ENCODE measurements at regions not wholly inside any gene's neighbourhood (a gene's known extent, or its start where the extent isn't known, plus 50 kb on each side); places are given as distances from the start of the nearest gene placed in this dataset.

GRCh38 chr12:40473962-40474361 is 218.3 kb upstream of the CNTN1 start:
- DNase-seq (ENCODE audit: low spot score) (no peak), ATAC-seq (ENCODE audit: insufficient number of reproducible peaks, low FRiP score, low read depth) (no peak)
- Histone ChIP-seq H3K9me3 (no peaks in the 10 kb centered on the region), H3K27me3 (replicated peaks; ENCODE audit: insufficient read depth) (no peaks in the 10 kb centered on the region), H3K27ac (no peak overlapping the region), H3K4me3 (no peak overlapping the region), H3K36me3 (no peaks in the 10 kb centered on the region), H3K4me1 (ENCODE audit: control insufficient read depth in 1 of 2, low read depth in 2 of 2) (no peaks in the 10 kb centered on the region)
- TF ChIP-seq, protein P1, sequence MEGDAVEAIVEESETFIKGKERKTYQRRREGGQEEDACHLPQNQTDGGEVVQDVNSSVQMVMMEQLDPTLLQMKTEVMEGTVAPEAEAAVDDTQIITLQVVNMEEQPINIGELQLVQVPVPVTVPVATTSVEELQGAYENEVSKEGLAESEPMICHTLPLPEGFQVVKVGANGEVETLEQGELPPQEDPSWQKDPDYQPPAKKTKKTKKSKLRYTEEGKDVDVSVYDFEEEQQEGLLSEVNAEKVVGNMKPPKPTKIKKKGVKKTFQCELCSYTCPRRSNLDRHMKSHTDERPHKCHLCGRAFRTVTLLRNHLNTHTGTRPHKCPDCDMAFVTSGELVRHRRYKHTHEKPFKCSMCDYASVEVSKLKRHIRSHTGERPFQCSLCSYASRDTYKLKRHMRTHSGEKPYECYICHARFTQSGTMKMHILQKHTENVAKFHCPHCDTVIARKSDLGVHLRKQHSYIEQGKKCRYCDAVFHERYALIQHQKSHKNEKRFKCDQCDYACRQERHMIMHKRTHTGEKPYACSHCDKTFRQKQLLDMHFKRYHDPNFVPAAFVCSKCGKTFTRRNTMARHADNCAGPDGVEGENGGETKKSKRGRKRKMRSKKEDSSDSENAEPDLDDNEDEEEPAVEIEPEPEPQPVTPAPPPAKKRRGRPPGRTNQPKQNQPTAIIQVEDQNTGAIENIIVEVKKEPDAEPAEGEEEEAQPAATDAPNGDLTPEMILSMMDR (IDR thresholded peaks at IDR 0.05), result no peak

GRCh38 chr12:40474630-40475029 is 217.6 kb upstream of the CNTN1 start:
- no peaks in the 10 kb centered on the region for H3K4me1 ChIP-seq (ENCODE audit: control insufficient read depth in 1 of 2, low read depth in 2 of 2)
- TF ChIP-seq, protein P1 (IDR thresholded peaks at IDR 0.05), result no peak
- DNase-seq (ENCODE audit: low spot score), result no peak
- ATAC-seq (ENCODE audit: insufficient number of reproducible peaks, low FRiP score, low read depth), result no peak
- no peak overlapping the region for H3K27ac ChIP-seq
- no peaks in the 10 kb centered on the region for H3K27me3 ChIP-seq (replicated peaks; ENCODE audit: insufficient read depth)
- H3K9me3 ChIP-seq, result no peaks in the 10 kb centered on the region
- H3K4me3 ChIP-seq, result no peak overlapping the region
- H3K36me3 ChIP-seq, result no peaks in the 10 kb centered on the region

- DNase-seq (ENCODE audit: low spot score), result no peak
- H3K4me1 ChIP-seq (ENCODE audit: control insufficient read depth in 1 of 2, low read depth in 2 of 2), result no peaks in the 10 kb centered on the region
- H3K27ac ChIP-seq, result no peak overlapping the region
- TF ChIP-seq, protein P1 (IDR thresholded peaks at IDR 0.05), result no peak
- H3K9me3 ChIP-seq, result no peaks in the 10 kb centered on the region
- no peaks in the 10 kb centered on the region for H3K36me3 ChIP-seq
- H3K4me3 ChIP-seq, result no peak overlapping the region
- no peak for ATAC-seq (ENCODE audit: insufficient number of reproducible peaks, low FRiP score, low read depth)
- H3K27me3 ChIP-seq (replicated peaks; ENCODE audit: insufficient read depth), result no peaks in the 10 kb centered on the region
Observed at GRCh38 chr12:40499856-40500255, 192.4 kb upstream of the CNTN1 start.

GRCh38 chr12:40502322-40502721 is 189.9 kb upstream of the CNTN1 start:
- no peaks in the 10 kb centered on the region for H3K9me3 ChIP-seq
- H3K27ac ChIP-seq, result no peak overlapping the region
- H3K36me3 ChIP-seq, result no peaks in the 10 kb centered on the region
- TF ChIP-seq, protein P1 (IDR thresholded peaks at IDR 0.05), result no peak
- no peak overlapping the region for H3K4me3 ChIP-seq
- H3K4me1 ChIP-seq (ENCODE audit: control insufficient read depth in 1 of 2, low read depth in 2 of 2), result no peaks in the 10 kb centered on the region
- H3K27me3 ChIP-seq (replicated peaks; ENCODE audit: insufficient read depth), result no peaks in the 10 kb centered on the region
- ATAC-seq (ENCODE audit: insufficient number of reproducible peaks, low FRiP score, low read depth) (no peak), DNase-seq (ENCODE audit: low spot score) (no peak)

- Histone ChIP-seq H3K9me3 (no peaks in the 10 kb centered on the region), H3K27me3 (replicated peaks; ENCODE audit: insufficient read depth) (no peaks in the 10 kb centered on the region), H3K27ac (no peak overlapping the region), H3K4me3 (no peak overlapping the region), H3K36me3 (no peaks in the 10 kb centered on the region), H3K4me1 (ENCODE audit: control insufficient read depth in 1 of 2, low read depth in 2 of 2) (no peaks in the 10 kb centered on the region)
- TF ChIP-seq, protein P1 (IDR thresholded peaks at IDR 0.05), result no peak
- DNase-seq (ENCODE audit: low spot score) (no peak), ATAC-seq (ENCODE audit: insufficient number of reproducible peaks, low FRiP score, low read depth) (no peak)
Observed at GRCh38 chr12:40505327-40505726, 186.9 kb upstream of the CNTN1 start.

Measured in thoracic aorta (tissue), 2 donors.